COLO829 (cell line): ENCODE measurements at regions not wholly inside any gene's neighbourhood (a gene's known extent, or its start where the extent isn't known, plus 50 kb on each side); places are given as distances from the start of the nearest gene placed in this dataset.
"Not testable (repeated sequence)": the region's sequence is repeated elsewhere in the genome, so short reads cannot be mapped to it uniquely, and the experiment has no call there.

Experiments
- DNase-seq: peaks from one replicate; pipeline ENCODE4 v3.0.0; 2012; ENCODE audit warnings: low spot score

DNA sequence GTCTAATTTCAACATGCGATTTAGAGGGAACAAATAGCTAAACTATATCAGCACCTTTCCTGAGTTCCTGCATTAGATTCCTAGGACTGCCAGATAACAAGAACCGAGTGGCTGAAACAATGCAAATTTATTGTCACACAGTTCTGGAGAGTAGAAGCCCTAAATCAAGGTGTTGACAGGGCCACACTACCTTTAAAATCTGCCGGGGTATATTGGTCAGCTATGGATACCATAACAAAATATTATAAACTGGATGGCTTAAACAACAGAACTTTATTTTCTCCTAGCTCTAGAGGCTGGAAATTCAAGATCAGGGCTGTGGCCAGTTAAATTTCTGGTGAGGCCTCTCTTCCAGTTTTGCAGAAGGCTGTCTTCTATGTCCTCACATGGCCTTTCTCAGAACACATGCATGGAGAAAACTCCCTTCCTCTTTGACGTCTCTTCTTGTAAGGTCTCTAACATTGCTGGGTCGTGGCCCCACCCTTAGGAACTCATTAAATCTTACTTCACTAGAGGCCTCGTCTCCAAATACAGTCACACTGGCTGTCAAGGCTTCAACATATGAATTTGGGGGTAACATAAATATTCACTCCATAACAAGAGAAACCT, 144.3 kb downstream of the FCRL5 start:
- no peak for DNase-seq

DNA sequence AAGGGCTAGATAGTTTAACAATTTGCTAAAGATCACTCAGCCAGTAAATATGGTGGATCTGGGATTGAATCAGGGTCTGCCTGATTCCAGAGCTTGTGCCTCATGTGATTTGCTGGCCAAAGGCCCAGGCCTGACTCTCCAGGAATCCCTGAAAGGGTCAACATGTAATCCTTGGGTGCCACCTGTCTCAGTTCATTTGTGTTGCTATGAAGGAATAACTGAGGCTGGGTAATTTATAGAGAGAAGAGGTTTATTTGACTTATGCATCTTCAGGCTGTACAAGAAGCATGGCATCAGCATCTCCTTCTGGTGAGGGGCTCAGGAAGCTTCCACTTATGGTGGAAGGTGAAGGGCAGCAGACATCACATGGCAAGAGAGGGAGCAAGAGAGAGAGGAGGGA, 144.9 kb downstream of the FCRL5 start:
- no peak for DNase-seq

DNA sequence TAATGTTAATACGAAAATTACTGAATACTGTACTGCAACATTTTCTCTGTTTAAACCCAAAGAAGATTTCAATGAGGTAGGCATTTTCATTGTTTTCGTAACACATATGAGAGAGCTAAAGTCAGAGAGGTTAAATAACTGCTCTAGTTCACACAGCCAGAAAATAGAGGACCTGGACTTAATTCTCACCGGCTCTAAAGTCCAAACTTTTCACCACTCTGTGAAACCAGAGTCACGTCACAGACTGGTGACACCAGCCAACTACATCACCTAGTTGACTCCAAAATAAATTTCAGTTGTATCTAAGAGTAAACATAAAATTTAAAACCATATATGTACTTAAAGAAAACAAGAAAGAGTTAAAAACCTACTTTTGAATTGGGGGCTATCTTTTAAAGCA, 146.7 kb downstream of the FCRL5 start:
- no peak for DNase-seq

DNA sequence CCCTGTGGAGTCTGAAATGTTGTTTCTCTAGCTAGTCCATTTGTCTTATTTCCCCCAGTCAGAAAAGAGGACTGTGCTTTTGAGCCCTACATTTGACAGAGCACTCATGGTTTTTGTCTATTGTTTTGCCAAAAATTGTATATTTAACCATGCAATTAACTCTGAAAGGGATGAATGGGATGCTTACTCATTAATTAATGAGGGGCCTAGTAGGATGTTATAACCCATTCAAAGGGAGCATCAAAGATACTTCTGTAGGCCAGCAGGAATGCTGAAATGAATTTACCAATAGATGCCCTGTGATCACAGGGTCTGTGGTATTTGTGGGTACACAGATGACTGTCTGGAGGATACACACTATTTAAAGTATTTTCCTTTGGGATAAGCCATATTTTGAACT, 147.7 kb downstream of the FCRL5 start:
- DNase-seq: peak; percentile 35

DNA sequence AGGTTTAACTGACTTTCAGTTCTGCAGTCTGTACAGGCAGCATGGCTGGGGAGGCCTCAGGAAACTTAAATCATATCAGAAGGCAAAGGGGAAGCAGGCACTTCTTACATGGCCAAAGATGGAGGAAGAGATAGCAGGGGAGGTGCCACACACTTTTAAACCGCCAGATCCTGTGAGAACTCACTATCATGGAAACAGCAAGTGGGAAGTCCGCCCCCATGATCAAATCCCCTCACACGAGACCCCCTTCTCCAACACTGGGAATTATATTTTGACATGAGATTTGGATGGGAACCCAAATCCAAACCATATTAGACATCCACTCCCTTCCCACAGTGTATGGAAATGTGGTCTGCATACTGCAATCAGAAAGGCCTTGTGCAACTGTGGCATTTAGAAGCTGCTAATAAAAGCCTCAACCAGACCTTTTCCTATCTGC, 148.2 kb downstream of the FCRL5 start:
- DNase-seq: no peak

DNA sequence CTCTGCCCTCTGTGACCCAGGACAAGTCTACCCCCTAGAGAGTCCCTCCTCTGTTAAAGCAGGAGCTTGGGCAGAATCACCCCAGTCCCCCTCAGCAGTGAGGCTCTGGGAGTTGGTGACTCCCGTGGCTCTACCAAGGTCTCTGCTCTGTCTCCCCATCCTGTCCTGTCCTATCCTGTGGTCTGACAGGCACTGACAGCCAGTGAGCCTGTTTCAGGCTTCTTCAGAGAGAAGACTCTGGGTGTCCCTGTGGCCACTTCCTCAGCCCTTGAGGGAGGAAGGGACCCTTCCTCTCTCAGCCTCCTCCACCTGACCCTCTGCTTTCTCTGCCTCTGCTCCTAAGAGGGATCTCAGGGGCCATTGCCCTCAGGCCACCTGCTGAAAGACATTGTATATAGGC, 148.7 kb downstream of the FCRL5 start:
- no peak for DNase-seq

DNA sequence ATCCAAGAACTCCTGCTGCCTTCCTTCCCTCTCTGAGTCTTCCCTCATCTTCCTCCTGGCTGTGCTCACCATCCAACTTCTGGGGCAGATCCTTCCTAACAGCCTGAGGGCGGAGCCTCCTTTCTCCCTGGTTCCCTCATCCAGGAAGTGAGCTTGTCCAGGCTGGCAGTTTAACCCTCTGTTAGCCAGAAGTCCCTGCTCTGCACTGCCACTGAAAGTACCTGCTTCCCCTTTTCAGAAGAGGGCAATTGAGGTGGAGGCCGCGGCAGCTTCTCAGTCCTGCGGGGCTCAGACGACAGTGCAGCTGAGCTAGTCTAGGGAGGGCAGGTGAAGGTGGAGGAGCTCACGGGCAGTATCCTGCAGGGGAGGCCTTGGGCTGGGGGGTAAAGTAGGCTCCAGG, 149.1 kb downstream of the FCRL5 start:
- peak; percentile 40 for DNase-seq

DNA sequence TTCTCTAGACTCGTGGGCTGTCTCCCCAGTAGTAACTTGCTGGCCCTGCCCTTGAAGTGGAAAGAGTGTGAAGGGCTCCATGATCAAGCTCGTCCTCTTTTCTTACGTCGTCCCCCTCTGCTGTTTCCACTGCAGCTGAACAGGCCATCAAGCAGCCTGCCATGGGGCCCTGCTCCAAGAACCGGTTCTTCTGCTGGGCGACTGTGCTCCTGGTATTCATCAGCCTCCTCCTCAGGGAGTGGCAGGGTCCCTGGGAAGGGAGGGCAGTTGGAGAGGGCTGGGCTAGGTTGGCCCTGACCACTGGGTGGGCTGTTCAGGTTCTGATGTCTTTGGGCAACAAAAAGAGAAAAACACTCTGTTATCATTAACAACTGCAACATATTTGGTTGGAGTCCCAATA, 151.5 kb downstream of the FCRL5 start:
- no peak for DNase-seq

DNA sequence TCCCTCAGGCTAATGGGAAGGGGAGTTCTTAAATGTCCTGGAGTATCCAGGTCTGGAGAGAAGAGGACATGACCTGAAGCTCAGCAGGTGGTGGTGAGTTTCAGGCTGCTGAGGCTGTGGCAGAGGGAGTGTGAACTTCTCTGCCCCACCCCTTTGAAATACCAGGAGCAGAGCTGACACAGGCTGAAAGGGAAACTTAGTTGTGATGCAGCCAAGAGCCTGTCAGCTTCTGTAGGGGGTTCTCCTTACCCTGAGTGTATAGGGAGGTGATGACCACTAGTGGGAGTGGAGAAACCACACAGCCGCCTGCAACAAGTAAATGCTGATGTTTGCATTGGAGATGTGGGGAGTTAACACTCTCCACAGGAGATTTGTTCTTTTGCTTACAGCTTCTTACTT, 152.3 kb downstream of the FCRL5 start:
- DNase-seq: no peak

DNA sequence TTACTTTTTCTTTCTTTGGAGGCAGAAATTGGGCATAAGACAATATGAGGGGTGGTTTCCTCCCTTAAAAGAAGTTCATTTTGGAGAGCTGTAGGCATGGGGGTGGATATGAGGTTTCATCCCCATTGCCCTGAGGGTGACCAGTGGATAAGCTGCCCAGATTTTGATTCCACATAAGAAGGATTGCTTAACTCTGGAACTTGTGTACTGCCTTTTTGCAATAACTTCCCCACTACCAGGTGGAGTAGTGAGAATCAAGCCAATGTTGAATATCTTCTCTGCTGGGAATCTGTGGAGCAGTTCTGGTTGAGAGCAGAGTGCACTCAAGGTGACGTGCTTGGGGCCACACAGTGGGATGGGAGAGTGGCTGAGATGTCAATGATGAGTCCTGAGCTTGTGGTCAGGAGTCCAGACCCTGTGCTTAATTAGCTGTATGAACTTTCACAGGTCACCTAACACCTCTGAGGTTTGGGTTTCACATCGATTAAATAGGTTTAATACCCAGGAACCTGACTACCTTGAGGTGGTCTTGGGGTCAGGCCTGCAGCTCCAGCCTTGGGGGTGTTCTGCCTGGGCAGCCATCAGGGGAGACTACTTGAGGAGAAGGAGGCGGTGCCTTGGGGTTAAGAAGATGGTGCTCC, 152.9 kb downstream of the FCRL5 start:
- no peak for DNase-seq

DNA sequence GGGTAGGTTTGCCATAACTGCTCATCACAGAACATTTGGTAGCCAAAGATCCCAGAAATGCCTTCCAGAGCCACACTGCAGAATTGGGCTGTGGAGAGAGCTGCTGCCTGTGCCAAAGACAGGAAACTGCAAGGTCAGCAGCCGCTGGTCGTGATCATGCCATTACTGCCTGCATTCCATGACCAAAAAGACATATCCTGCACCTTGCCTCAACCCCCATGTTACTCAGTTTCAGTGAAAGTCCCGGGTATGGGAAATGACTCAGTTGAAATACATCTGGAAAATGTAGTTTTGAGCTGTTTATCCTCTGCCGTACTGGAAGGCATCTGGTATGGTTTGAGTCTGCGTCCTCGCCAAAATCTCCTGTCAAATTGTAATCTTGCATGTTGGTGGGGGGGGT, 161.7 kb downstream of the FCRL5 start:
- no peak for DNase-seq

DNA sequence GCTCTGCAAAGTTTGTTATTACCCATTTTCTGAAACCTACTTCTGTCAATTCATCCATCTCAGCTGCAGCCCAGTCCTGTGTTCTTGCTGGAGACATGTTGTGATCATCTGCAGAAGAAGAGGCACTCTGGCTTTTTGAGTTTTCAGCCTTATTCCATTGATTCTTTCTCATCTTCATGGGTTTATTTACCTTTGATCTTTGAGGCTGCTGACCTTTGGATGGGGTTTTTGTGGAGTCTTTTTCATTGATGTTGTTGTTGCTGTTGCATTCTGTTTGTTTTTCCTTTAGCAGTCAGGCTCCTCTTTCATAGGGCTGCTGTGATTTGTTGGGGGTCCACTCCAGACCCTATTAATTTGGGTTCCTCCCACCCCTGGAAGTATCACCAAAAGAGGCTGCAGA, 164.3 kb downstream of the FCRL5 start:
- no peak for DNase-seq

DNA sequence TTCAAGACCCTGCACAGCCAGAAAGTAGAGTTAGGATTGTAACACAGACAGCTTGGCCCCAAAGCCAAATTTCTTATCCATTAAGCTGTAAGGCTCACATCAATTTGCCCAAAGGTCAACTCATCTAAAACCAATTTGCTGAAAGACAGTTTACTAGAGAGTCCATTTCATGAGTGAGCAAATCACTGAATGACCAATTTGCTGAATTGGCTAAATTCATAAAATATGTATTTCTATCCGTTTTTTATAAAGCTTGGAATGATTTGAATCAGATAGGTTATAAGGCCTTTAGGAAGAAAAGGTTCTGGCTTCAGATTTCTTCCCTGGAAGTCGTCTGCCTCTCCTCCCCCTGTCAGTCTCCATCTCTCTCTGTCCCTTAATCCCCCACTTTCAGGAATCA, 168.1 kb downstream of the FCRL5 start:
- DNase-seq: no peak

DNA sequence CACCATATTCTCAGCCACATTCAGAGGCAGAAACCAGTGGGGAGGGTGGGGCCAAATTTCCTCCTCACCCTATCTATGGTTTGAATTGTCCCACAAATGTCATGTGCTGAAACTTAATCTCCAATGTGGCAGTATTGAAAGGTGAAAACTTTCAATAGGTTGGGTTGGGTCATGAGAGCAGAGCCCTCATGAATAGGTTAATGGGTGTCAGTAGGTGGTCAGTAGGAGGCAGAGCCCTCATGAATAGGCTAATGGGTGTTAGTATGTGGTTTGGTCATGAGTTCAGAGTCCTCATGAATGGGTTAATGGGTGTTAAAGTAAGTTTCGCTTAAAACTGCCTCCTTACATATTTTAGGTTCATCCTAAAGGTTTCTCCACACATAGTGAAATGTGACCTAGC, 170.0 kb downstream of the FCRL5 start:
- no peak for DNase-seq

DNA sequence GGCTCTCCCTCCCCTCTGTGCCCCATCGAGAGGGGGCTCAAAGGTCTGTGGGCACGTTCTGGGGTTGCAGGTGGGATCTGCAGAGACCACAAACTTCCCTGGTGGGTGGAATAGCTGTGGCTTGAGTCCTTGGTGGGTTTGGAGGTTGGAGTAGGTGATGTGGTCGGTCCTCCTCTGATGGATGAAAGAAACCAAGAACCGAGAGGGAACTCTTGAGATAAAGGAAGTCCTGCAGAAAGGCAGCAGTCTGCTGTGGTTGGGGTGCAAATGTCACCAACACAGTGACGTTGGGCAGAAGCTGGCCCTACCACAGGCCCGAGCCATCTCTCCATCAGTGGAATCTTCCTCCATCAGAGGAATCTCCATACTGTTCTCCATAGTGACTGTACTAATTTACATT, 171.8 kb downstream of the FCRL5 start:
- DNase-seq: no peak

DNA sequence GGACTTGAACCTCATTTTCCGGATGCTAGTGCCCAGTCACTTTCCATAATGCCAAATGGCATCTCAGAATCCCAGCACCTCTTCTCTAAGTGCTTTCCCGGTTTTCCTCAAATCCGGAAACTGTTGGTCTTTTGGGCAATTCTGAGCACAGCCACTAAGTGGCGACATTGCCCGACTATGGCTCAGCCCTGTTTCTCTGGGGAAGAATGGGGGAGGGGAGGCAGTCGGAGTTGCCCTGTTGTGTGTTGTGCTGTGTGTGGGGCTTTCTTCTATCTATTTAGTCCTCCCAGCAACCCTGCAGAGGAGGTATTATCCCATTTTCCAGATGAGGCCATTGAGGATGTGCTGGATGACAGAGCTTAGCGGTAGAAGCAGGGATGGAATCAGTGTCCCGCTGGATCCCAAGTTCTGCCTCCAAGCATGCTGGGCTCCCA, 175.0 kb downstream of the FCRL5 start:
- peak; percentile 20 for DNase-seq

DNA sequence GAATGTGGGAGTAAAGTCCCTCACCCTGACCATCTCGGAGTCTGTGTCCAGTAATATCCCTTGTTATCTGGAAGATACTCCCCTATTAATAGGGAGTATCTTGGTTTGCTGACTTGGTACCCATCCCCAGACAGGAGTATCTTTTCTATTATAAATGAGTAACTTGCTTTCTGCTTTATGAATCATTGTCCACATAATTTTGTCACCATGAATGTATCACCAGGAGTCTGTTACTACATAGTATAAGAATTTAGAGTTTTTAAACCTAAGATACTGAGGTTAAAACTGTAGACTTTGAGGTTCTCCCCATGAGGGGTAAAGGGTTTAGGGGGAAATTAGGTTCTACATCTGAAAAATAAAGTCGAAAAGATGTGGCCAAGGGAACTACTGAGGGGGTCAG, 175.6 kb downstream of the FCRL5 start:
- DNase-seq: no peak

DNA sequence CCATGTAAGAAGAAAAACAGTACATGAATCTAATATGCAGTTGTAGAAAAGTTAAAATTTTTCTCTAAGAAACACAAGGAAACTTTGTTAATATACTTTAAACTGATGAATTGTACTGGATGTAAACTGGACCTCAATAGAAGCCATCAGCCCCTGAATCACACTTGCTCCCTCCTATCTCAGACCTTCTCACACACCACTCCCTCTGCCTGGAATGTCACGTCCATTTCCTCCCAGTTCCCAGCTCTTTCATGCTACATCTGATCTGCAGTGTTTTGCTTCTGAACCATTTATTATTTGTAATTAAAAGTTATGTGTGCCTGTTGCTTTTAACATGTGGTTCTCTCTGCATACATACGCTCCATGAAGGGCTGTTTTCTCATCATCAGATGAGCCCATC, 180.0 kb downstream of the FCRL5 start:
- not testable (repeated sequence) for DNase-seq

DNA sequence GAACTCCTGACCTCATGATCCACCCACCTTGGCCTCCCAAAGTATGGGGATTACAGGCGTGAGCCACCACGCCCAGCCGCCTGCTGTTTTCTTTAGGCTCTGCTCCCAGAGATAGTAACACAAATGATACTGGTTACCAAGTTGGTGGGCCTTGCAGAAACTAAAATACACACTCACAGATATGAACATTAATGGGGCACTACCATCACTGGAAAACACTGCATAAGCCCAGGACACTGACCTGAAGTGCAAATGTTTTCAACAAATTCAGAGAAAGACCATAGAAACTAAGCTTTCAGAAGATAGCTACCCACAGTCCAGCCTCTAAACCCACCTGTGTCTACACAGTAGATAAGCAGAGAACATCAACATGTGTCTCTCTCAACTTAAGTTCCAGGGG, 180.5 kb downstream of the FCRL5 start:
- DNase-seq: no peak

DNA sequence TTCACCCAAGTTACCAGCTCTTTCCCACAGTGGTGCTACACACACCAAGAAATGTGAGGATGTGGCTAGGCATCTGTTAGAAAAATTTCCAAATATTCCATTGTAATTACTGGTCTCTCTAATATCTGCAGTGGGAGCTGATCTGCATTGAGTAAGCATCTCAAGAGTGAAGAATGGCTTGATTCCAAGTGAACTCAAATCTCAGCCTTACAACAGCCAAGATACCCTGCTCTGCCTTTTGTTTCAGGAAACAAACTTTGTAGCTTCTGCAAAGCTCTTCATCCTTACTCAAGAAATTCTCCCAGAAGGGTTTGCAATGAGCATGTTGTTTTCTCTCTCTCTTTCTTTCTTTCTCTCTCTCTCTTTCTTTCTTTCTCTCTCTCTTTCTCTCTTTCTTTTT, 181.1 kb downstream of the FCRL5 start:
- DNase-seq: no peak

DNA sequence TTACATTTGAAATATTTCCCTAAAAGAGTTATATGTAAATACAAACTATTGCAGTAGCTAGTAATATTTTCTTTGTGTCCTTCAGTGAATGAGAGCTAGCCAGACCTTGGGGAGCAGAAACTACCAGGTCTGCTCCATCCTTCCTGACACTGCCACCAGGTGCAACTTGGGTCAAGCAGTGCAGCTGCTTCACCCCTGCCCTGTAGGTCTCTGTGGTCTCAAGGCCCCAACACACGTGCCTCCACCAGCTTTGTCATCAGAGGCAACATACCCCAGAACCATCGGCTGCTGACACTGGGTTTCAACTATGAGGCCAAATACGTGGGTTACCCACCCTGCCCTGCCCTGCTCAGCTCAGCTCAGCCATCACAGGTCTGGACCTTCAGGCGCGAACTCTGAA, 181.6 kb downstream of the FCRL5 start:
- DNase-seq: no peak

DNA sequence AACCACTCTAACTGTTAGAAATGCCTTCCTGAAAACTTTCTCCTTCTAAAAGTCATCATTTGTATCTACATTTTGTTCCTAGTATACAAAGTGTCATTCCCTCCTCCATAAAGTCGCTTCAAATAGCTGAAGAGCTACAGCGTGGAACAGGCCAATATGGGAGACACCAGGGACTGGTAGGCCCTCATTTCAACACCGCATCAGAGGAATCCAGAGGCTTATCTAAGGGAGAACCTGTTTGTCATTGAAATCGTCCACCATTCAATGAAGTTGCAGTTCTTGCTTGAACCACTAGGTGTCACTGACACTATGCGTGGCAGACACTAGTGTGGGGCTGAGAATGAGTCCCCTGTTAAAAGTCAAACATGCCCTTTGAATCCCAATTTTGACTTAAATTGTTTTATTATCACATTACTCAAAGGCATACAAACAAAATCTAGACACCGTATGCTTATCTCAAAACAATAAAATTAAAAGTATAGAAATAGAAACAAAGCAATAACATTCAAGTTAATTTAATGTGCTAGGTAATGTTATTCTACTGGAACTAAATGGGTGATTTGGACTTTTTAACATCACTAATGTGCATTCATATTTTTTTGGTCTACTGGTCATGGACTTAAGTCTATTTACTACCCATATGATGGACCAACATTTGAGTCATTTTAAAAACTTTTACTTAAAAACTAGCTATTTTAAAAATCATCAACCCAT, 182.3 kb downstream of the FCRL5 start:
- peak; percentile 32 for DNase-seq

DNA sequence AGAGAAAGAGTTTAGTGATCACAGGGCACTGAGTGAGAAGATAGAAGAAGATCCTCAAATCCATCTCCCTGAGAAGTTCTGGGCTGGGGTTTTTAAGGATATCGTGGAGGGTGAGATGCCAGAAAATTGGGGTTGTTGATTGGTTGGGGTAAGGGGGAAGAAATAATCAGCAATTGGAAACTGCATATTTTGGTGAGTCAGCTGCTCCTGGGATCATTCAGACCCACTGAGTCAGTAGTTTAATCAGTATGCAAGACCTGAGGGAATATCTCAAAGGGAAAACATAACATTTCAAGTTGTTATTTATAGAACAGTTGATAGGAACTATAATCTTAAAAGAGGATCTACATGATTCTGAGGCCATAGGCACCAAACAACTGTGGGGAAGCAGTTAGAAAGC, 183.4 kb downstream of the FCRL5 start:
- DNase-seq: not testable (repeated sequence)

DNA sequence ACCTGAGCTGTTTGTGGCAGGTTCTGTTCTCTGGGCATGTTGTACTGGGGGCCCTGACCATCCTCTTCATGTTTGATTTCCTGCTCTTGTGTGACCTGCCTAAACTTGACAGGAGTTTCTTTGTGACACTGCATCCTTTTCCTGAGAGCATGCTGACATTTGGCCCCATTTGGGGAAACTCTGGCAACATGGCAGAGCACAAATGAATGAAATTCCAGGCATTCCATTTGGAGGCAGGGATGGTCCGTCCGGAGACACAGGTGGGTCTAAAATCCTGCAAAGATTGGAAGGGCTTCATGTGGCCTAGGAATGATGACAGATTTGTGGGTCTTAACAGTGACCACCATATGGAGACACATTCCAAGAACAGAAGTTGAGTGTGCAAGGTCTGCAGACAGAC, 184.0 kb downstream of the FCRL5 start:
- no peak for DNase-seq
